A172 (cell line): ENCODE measurements at regions not wholly inside any gene's neighbourhood (a gene's known extent, or its start where the extent isn't known, plus 50 kb on each side); places are given as distances from the start of the nearest gene placed in this dataset.

Experiments
- DNase-seq: peaks from one replicate; pipeline ENCODE4 v3.0.0-alpha.2; 2015; ENCODE audit warnings: low spot score

- no peak for DNase-seq
Observed at GRCh38 chr5:43940562-43940961, 337.6 kb downstream of the NNT start.

DNA sequence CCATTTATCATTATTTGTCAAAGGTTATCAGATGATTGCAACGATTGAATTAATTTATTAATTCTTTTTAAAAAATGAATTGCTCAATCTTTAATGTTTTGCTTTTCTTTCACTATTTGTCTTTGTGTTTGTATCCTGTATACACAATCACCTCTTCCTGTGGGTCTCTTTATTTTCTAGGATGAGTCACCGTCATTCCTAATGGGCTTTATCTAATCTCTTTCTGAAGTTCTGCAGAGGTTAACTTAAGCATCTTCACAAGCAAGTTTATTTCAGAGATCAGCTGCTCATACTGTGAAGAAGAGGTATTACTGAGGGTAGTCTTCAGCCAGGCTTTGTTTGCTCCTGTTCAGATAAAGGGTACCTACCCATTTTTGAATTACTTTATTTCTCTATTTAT is 323.9 kb downstream of the NNT start:
- peak; percentile 22 for DNase-seq

DNA sequence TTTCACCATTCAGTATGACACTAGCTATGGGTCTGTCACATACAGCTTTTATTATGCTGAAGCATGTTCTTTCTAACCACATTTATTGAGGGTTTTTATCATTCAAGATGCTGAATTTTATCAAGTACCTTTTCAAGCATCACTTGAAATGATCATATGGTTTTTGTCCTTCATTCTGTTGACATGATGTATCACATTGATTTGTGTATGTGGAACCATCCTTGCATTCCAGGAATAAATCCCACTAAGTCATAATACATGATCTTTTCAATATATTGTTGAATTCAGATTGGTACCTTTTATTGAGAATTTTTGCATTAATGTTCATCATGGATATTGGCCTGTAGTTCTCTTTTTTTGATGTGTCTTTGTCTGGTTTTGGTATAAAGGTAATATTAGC is 317.4 kb downstream of the NNT start:
- no peak for DNase-seq

- DNase-seq: no peak
Observed at GRCh38 chr5:43917925-43918324, 314.9 kb downstream of the NNT start.

GRCh38 chr5:43903129-43903528 is 300.1 kb downstream of the NNT start:
- no peak for DNase-seq

- DNase-seq: no peak
Observed at GRCh38 chr5:43900974-43901373, 298.0 kb downstream of the NNT start.

- no peak for DNase-seq
Observed at GRCh38 chr5:43895876-43896275, 292.9 kb downstream of the NNT start.

DNA sequence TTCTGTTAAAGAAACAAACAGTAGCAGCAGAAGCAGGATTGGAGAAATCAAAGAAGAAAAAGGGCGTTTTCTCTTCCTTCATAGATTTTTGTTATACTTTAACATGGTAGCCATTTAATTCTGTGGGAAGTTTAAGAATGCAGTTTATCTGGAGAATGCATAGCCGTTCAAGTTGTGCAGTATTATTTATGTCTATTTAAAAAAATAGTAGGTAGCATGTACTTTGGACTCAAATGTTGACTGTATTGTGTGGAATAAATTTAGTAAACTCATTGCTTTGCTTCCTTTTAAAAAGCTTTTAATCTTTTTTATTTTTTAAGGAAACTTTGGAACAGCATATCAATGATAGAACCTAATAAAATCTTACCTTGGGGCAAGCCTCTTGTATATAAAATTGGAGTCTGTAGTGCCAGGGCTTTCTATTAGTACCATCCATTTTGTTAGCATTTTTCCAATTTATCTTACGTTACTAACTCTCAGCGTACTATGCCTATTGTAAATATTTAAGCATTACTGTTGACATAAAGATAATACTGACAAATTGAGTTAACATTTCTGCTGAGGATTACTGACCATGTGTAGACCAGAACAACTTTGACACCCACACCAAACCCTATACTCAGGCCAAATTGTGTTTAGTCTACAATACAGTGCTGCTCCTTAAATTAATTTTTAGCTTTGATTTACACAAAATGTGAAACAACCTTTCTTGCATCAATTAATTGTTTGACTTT is 291.1 kb downstream of the NNT start:
- DNase-seq: no peak

DNA sequence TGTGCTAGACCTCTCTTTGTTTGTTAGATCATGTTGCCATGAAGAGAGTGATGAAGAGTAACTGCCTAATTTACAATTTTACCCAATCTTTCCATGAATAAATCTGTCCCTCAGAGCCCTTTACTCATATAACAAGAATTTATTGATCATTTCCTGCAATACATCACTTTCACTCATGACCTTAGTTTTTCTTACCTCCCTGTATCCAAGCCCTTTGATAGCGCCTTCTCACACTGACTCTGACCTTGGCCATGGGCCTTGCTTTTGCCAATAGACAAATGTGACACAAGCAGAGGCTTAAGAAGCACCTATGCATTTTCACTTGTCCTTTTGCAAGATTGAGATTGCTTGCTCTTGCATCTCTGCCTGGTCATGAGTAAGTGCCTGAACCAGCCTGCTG is 288.1 kb downstream of the NNT start:
- no peak for DNase-seq

DNA sequence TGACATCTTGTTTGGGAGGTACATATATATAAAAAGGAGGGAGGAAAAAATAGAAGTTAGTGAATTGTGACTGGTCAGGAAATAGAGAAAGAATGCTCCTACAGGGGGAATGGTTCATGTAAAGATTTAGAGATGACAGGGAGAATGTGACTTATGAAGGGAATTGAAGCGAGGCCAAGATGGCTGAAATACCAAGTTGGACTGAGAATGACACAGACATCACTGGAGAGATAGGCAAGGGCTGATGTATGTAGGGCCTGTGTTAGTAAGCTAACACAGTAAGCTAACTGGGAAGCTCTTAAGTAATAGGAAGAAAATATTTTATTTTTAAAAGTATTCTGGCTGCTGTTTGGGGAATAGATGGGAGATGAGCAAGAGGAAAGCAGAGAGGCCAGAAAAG is 286.3 kb downstream of the NNT start:
- DNase-seq: no peak

DNA sequence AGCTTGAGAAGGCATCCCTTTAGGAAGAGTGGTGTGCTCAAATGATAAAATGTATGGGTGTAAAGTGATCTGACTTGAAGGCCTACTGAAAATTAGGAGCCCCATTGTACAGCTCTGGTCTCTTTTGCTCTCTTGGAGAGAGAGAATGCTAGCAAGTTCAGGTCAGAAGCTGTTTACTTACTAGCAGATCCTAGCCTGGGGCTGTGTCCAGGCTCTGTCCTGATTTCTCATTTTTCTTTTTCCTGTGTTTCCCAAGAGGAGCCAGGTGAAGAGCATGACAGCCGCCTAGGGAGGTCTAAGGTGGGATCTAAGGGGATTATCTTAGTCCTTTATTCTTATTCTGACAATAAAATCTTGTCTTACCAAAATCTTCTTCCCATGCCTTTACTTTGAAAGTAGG is 272.8 kb downstream of the NNT start:
- DNase-seq: no peak

- DNase-seq: peak; percentile 82
Observed at GRCh38 chr5:43874772-43875171, 271.8 kb downstream of the NNT start.

DNA sequence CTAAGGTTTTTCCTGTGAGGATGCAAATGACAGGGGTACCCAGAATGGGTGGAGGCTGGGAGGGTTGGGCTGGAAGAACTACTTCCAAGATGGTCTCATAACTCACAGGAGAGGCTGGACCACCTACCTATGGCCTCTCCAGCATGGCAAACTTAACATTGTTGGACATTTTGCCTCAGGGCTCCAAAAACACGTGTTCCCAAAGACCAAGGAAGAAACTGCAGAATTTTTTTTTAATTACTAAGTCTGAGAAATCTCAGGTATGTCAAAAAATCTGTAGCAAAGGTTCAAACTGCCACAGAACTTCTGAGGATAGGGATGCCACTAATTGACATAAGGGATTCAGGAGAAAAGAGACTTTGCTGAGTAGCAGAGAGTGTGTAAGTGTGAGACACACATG is 270.8 kb downstream of the NNT start:
- no peak for DNase-seq

- DNase-seq: no peak
Observed at GRCh38 chr5:43859309-43859708, 256.3 kb downstream of the NNT start.

DNA sequence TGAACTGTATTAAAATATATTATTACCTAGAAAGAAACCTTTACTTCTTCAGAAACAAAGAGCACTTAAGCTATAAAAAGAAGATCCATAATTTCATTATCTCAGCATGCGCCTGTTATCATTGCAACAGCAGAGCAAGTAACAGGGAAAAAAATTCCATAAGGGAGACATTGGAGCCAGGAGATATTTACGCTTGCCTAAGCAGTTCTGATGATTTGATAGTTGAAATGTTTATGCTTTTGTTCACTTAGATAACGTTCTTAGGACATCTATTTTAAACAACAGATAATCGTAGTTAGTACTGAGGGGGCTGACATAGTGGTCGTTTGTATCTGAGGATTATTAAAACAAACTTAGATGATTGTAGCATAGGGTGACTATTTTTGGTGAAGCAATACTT is 252.5 kb downstream of the NNT start:
- DNase-seq: no peak

- no peak for DNase-seq
Observed at GRCh38 chr5:43854697-43855292, 251.8 kb downstream of the NNT start.

DNA sequence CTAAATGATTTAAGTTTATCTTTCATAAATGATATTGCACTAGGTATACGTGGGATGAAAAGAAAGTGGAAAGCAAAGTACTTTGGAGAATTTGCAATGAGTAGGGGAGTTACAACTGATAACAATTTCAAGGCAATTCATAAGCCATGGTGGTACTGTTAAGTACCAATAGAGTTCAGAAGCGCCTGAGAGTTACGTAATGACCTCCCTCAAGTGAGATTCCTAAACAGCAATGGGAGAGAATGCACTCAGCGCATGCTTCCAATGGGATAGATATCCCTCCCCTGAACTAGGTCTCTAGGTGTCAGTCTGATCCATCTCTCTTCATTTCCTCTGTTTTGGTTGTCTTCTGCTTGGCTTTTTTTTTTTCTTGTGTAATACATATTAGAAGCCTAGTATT is 249.3 kb downstream of the NNT start:
- DNase-seq: no peak

- DNase-seq: no peak
Observed at GRCh38 chr5:43851741-43852140, 248.8 kb downstream of the NNT start.

- peak; percentile 77 for DNase-seq
Observed at GRCh38 chr5:43840424-43841125, 237.6 kb downstream of the NNT start.

- DNase-seq: peak; percentile 92
Observed at GRCh38 chr5:43839218-43839617, 236.2 kb downstream of the NNT start.

DNA sequence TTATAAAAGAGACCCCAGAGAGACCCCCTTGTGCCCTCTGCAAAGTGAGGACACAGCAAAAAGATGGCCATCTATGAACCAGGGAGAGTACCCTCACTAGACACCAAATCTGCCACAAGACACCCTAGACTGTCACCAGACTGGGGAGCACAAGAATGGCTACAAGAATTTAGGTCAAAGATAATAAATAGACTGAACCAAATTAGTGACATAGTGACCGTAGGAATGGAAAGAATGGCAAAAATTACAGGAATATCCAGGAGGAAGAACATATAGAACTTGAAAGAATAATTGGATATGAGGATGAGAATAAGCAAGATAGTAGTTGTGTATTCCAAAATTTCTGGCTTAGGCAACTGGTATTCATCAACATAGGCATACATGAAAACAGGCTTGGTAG is 235.0 kb downstream of the NNT start:
- DNase-seq: no peak

DNA sequence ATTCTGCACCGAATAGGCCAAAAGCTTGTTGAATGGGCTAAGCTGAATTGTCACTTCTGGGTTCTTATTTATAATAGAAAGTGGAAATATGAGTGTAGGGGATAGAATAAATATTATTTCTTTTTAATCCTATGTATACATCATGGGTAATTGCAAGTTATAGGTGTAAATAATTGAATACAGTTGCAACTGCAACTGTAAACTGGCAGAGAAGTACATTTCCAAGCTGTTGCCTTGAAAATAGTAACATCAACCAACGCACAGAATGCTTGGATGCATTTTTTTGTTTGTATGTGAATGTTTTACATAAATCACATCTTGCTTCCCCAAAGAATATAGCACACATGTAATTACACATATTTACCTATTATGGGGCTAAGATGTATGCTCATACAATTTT is 234.1 kb downstream of the NNT start:
- no peak for DNase-seq

- DNase-seq: no peak
Observed at GRCh38 chr5:43833961-43834360, 231.0 kb downstream of the NNT start.
